ENCODE measurements at regions not wholly inside any gene's neighbourhood (a gene's known extent, or its start where the extent isn't known, plus 50 kb on each side); places are given as distances from the start of the nearest gene placed in this dataset.

DNA sequence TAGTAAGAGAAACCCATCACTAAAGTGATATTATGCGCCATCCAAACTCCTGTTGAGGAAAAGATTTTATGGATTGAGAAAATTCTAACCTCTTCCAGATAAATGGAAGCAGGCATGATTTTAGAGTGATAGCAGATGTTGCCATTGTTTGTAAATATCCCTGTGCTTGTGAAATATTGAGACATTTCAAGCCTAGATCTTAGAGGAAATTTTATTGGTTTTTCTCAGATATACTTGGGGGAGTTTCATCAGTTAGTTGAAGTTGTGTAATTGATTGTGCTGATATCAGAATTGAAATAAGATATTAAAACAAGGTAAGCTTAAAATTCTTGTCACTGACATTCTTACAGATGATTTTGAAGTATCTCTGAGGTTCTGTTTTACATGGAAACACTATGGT is 390.9 kb upstream of the FANCL start (continued):
- TF ChIP-seq, protein P1, sequence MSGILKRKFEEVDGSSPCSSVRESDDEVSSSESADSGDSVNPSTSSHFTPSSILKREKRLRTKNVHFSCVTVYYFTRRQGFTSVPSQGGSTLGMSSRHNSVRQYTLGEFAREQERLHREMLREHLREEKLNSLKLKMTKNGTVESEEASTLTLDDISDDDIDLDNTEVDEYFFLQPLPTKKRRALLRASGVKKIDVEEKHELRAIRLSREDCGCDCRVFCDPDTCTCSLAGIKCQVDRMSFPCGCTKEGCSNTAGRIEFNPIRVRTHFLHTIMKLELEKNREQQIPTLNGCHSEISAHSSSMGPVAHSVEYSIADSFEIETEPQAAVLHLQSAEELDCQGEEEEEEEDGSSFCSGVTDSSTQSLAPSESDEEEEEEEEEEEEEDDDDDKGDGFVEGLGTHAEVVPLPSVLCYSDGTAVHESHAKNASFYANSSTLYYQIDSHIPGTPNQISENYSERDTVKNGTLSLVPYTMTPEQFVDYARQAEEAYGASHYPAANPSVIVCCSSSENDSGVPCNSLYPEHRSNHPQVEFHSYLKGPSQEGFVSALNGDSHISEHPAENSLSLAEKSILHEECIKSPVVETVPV (CRISPR knock-in tag; IDR thresholded peaks at IDR 0.05) = no peak
- TF ChIP-seq ZC3H10 (CRISPR knock-in tag; IDR thresholded peaks at IDR 0.05) (no peak), TOX (CRISPR knock-in tag; IDR thresholded peaks at IDR 0.05; ENCODE audit: borderline replicate concordance) (no peak), RARB (CRISPR knock-in tag; IDR thresholded peaks at IDR 0.05) (no peak), CSDC2 (CRISPR knock-in tag; IDR thresholded peaks at IDR 0.05) (no peak), OSR1 (CRISPR knock-in tag; IDR thresholded peaks at IDR 0.05) (no peak), SNAI2 (CRISPR knock-in tag; IDR thresholded peaks at IDR 0.05) (no peak)

DNA sequence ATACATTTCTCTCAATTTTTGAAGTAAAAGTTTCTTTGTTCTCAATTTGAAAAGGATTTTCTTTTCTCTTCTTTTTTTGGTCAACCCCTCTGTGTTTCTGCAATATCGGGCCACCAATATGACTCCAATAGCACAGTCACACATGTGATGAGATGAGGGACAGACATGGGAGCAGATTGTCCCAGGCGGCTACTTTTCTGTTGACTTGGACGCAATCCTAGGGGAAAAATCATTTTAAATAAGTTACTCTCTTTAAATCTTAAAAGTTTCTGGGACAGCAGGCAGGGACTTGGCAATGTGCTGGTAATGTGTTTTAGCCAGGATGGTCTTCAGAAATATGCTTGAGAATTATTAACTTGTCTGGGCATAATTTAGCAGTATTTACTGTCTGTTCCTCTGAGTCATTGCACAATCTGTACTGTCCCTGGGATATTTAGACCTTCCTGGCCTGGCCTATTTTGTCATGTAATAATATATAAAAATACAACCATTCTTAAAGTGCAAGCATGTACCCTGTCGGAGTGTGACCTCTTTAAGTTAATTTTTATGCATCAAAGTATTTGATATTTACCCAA is 388.5 kb upstream of the FANCL start:
- no peak for ATAC-seq
- no peak for TF ChIP-seq ZNF70 (CRISPR knock-in tag; IDR thresholded peaks at IDR 0.05)
- TF ChIP-seq CSDC2 (CRISPR knock-in tag; IDR thresholded peaks at IDR 0.05) = no peak
- TF ChIP-seq ISL1 (CRISPR knock-in tag; IDR thresholded peaks at IDR 0.05) = peak; percentile 31; the same call in 1 of the 2 replicates
- no peak for TF ChIP-seq PPARA (CRISPR knock-in tag; IDR thresholded peaks at IDR 0.05; ENCODE audit: borderline replicate concordance)
- no peak for TF ChIP-seq ZFP3 (CRISPR knock-in tag; IDR thresholded peaks at IDR 0.05)
- no peak for TF ChIP-seq SNAI2 (CRISPR knock-in tag; IDR thresholded peaks at IDR 0.05)
- TF ChIP-seq, protein P2, sequence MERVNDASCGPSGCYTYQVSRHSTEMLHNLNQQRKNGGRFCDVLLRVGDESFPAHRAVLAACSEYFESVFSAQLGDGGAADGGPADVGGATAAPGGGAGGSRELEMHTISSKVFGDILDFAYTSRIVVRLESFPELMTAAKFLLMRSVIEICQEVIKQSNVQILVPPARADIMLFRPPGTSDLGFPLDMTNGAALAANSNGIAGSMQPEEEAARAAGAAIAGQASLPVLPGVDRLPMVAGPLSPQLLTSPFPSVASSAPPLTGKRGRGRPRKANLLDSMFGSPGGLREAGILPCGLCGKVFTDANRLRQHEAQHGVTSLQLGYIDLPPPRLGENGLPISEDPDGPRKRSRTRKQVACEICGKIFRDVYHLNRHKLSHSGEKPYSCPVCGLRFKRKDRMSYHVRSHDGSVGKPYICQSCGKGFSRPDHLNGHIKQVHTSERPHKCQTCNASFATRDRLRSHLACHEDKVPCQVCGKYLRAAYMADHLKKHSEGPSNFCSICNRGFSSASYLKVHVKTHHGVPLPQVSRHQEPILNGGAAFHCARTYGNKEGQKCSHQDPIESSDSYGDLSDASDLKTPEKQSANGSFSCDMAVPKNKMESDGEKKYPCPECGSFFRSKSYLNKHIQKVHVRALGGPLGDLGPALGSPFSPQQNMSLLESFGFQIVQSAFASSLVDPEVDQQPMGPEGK (CRISPR knock-in tag; IDR thresholded peaks at IDR 0.05; ENCODE audit: borderline replicate concordance) = no peak
- TF ChIP-seq ARNTL (CRISPR knock-in tag; IDR thresholded peaks at IDR 0.05; ENCODE audit: borderline replicate concordance, low read depth) = no peak

DNA sequence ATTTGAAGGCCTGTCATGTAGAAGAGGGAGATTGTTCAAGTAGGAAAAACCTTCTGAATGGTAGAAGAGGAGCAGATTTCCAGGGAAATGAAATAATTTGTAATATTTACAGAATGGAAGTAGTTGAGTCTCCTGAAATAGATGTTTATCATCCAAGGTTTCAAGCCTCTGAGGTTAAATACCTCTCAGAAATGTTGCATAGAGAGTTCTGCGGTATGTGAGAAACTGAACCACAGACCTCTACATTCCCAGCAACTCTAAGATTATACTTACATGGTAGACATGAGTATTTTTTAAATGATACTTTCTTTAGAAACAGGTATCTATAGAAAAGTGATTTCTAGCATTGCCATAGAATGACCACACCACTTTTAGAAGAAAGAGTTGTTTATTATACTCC is 379.8 kb upstream of the FANCL start:
- no peak for TF ChIP-seq GLIS3 (CRISPR knock-in tag; IDR thresholded peaks at IDR 0.05)
- TF ChIP-seq TCF4 (CRISPR knock-in tag; IDR thresholded peaks at IDR 0.05; ENCODE audit: borderline replicate concordance) = no peak
- no peak for TF ChIP-seq TOX (CRISPR knock-in tag; IDR thresholded peaks at IDR 0.05; ENCODE audit: borderline replicate concordance)
- no peak for TF ChIP-seq ZNF565 (CRISPR knock-in tag; conservative IDR thresholded peaks at IDR 0.05; ENCODE audit: low read depth)
- ATAC-seq = no peak

DNA sequence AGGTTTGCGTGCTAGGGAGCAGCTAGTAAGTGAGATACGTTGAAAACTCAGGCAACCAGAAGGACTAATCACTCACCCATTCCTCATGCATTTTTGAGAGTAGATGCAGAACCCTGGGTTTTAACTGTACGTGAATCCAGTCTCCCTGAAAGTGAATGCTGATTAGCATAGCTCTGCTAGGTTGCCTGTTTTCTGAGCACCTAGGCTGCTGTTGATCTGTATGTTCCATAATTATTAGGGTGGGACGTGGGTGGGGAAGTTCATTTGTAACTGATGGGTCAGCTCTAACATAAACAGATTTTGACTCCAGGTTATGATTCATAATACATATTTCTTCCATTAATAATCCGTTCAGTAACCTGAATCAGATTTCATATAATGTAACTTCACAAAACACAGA is 379.0 kb upstream of the FANCL start:
- TF ChIP-seq, protein P3, sequence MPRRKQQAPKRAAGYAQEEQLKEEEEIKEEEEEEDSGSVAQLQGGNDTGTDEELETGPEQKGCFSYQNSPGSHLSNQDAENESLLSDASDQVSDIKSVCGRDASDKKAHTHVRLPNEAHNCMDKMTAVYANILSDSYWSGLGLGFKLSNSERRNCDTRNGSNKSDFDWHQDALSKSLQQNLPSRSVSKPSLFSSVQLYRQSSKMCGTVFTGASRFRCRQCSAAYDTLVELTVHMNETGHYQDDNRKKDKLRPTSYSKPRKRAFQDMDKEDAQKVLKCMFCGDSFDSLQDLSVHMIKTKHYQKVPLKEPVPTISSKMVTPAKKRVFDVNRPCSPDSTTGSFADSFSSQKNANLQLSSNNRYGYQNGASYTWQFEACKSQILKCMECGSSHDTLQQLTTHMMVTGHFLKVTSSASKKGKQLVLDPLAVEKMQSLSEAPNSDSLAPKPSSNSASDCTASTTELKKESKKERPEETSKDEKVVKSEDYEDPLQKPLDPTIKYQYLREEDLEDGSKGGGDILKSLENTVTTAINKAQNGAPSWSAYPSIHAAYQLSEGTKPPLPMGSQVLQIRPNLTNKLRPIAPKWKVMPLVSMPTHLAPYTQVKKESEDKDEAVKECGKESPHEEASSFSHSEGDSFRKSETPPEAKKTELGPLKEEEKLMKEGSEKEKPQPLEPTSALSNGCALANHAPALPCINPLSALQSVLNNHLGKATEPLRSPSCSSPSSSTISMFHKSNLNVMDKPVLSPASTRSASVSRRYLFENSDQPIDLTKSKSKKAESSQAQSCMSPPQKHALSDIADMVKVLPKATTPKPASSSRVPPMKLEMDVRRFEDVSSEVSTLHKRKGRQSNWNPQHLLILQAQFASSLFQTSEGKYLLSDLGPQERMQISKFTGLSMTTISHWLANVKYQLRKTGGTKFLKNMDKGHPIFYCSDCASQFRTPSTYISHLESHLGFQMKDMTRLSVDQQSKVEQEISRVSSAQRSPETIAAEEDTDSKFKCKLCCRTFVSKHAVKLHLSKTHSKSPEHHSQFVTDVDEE (CRISPR knock-in tag; IDR thresholded peaks at IDR 0.05) = no peak
- TF ChIP-seq ARNTL (CRISPR knock-in tag; IDR thresholded peaks at IDR 0.05; ENCODE audit: borderline replicate concordance, low read depth) = no peak
- TF ChIP-seq ZC3H10 (CRISPR knock-in tag; IDR thresholded peaks at IDR 0.05) = no peak
- TF ChIP-seq, protein P2 (CRISPR knock-in tag; IDR thresholded peaks at IDR 0.05; ENCODE audit: borderline replicate concordance) = no peak
- TF ChIP-seq CSDC2 (CRISPR knock-in tag; IDR thresholded peaks at IDR 0.05) = no peak
- no peak for TF ChIP-seq RARB (CRISPR knock-in tag; IDR thresholded peaks at IDR 0.05)
- no peak for TF ChIP-seq ZNF8 (CRISPR knock-in tag; IDR thresholded peaks at IDR 0.05)
- TF ChIP-seq ISL1 (CRISPR knock-in tag; IDR thresholded peaks at IDR 0.05) = no peak; the same call in 1 of the 2 replicates
- no peak for TF ChIP-seq ZFP30 (CRISPR knock-in tag; IDR thresholded peaks at IDR 0.05)
- no peak for TF ChIP-seq OSR1 (CRISPR knock-in tag; IDR thresholded peaks at IDR 0.05)
- no peak for ATAC-seq
